DOHH2 (cell line): ENCODE measurements at regions not wholly inside any gene's neighbourhood (a gene's known extent, or its start where the extent isn't known, plus 50 kb on each side); places are given as distances from the start of the nearest gene placed in this dataset.

Source experiments
- H3F3A ChIP-seq: fragments of 200-600 bp; sonication (generic), shearing (Covaris generic); 2 replicates; pipeline ENCODE4 v1.6.0; 2016; ENCODE audit warnings: antibody characterized with exemption, mild to moderate bottlenecking; ENCODE audit not compliant: control insufficient read depth, insufficient read depth
- H3K27ac ChIP-seq: fragments of 200-600 bp; sonication (generic); 2 replicates; pipeline ENCODE4 v1.5.1; 2014; ENCODE audit warnings: low read depth, mild to moderate bottlenecking, low read length, moderate library complexity
- H3K27me3 ChIP-seq: fragments of 200-600 bp; sonication (generic); 2 replicates; pipeline ENCODE4 v1.6.1; 2014; ENCODE audit warnings: mild to moderate bottlenecking, low read length, mixed read lengths; ENCODE audit not compliant: control insufficient read depth
- H3K36me3 ChIP-seq: fragments of 200-600 bp; sonication (generic); 2 replicates; pipeline ENCODE4 v1.6.1; 2014; ENCODE audit warnings: mild to moderate bottlenecking, low read length, moderate library complexity, mixed read lengths; ENCODE audit not compliant: control insufficient read depth
- H3K4me1 ChIP-seq: fragments of 200-600 bp; sonication (generic); 2 replicates; pipeline ENCODE4 v1.6.1; 2014; ENCODE audit warnings: mild to moderate bottlenecking, low read length, mixed read lengths; ENCODE audit not compliant: control insufficient read depth
- H3K4me2 ChIP-seq: fragments of 200-600 bp; sonication (generic); 2 replicates; pipeline ENCODE4 v1.6.0; 2014; ENCODE audit warnings: mild to moderate bottlenecking, low read length, moderate library complexity
- H3K4me3 ChIP-seq: fragments of 200-600 bp; sonication (generic); 2 replicates; pipeline ENCODE4 v1.5.1; 2014; ENCODE audit warnings: mild to moderate bottlenecking, low read length, mixed read lengths
- H3K79me2 ChIP-seq: fragments of 200-600 bp; sonication (generic); 2 replicates; pipeline ENCODE4 v1.6.1; 2014; ENCODE audit warnings: mild to moderate bottlenecking, low read length, mixed read lengths; ENCODE audit not compliant: control insufficient read depth
- H3K9me2 ChIP-seq: fragments of 200-600 bp; sonication (generic); replicated peaks from 2 replicates; pipeline ENCODE4 v1.6.1; 2014; ENCODE audit warnings: mild to moderate bottlenecking, low read length, mixed read lengths; ENCODE audit not compliant: control insufficient read depth
- H3K9me3 ChIP-seq: fragments of 200-600 bp; sonication (generic); 2 replicates; pipeline ENCODE4 v1.6.1; 2014; ENCODE audit warnings: antibody characterized with exemption, low read length, mixed read lengths; ENCODE audit not compliant: control insufficient read depth, insufficient read depth
- H4K20me1 ChIP-seq: fragments of 200-600 bp; sonication (generic); 2 replicates; pipeline ENCODE4 v1.6.0; 2014; ENCODE audit warnings: low read depth, mild to moderate bottlenecking, antibody characterized with exemption, low read length, moderate library complexity; ENCODE audit not compliant: control insufficient read depth, insufficient read depth
- EZH2phosphoT487 ChIP-seq: fragments of 200-600 bp; sonication (generic); IDR thresholded peaks from 2 replicates; pipeline ENCODE4 v1.6.1; 2017; ENCODE audit warnings: borderline replicate concordance, mild to moderate bottlenecking, antibody characterized with exemption, low read length, moderate library complexity, mixed read lengths
- TF ChIP-seq, protein P1 (sequence below): fragments of 200-600 bp; sonication (generic); IDR thresholded peaks from one replicate; pipeline ENCODE4 v1.5.1; 2014; ENCODE audit warnings: antibody characterized with exemption, mild to moderate bottlenecking, low read depth, low read length; ENCODE audit not compliant: poor library complexity, severe bottlenecking

DNA sequence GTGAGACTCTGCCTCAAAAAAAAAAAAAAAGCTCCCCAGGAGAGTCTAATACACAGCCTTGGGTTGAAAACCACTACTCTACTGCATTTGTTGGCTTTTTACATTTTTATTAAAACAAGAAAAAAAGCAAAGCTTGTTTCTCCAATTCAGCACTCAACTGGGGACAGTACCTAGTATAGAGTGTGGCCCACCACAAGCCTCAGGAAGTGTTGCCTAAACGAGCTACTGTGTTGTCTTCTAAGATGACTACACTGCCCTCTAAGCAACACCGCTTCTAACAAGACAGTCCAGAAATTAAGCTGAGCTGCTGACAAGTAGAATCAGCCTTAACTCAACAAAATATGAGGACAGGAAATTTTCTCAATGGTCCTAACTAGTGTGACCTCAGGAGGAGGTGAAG is 522.2 kb downstream of the FGF9 start:
- Histone ChIP-seq H3F3A (no peaks in the 10 kb centered on the region), H4K20me1 (no peaks in the 10 kb centered on the region), H3K9me2 (no peaks in the 10 kb centered on the region), H3K27ac (no peak overlapping the region), H3K9me3 (no peaks in the 10 kb centered on the region), H3K79me2 (no peaks in the 10 kb centered on the region), H3K4me1 (no peaks in the 10 kb centered on the region), H3K36me3 (no peaks in the 10 kb centered on the region), H3K4me3 (no peak overlapping the region), H3K4me2 (no peak overlapping the region), H3K27me3 (no peaks in the 10 kb centered on the region)
- TF ChIP-seq, protein P1, sequence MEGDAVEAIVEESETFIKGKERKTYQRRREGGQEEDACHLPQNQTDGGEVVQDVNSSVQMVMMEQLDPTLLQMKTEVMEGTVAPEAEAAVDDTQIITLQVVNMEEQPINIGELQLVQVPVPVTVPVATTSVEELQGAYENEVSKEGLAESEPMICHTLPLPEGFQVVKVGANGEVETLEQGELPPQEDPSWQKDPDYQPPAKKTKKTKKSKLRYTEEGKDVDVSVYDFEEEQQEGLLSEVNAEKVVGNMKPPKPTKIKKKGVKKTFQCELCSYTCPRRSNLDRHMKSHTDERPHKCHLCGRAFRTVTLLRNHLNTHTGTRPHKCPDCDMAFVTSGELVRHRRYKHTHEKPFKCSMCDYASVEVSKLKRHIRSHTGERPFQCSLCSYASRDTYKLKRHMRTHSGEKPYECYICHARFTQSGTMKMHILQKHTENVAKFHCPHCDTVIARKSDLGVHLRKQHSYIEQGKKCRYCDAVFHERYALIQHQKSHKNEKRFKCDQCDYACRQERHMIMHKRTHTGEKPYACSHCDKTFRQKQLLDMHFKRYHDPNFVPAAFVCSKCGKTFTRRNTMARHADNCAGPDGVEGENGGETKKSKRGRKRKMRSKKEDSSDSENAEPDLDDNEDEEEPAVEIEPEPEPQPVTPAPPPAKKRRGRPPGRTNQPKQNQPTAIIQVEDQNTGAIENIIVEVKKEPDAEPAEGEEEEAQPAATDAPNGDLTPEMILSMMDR: no peak
- no peak for TF ChIP-seq EZH2phosphoT487

DNA sequence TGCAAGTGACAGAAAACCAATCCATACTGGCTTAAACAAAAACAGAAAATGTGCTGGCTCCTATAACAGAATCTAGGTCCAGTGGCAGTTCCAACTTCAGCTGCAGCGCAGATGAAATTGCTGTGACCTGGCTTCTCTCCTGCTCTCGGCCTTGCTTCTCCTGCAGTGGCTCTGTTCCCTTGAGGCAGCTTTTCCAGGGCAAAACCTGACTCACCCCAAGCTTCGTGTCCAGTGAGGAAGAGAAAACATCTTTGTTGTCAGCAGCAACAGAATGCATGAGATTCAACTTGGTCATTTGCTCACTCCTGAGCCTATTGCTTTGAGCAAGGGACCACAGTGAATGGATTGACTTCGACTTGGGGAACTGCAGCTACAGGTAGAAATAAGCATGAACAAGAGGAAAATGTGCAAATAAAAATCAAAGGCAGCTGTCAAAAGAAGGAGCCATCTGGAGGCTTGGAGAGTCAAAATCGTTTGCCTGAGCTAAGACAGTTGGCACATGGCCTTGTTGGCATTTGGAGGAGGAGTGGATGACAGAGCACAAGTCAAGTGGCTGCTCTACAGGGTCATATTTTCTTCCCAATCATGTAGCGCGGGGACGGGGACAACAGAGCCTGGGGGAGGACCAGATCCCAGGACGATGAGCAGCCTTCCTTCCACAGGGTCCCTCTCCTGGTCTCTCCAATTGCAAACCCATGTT is 523.4 kb downstream of the FGF9 start:
- H3K79me2 ChIP-seq: no peaks in the 10 kb centered on the region
- no peaks in the 10 kb centered on the region for H3K9me3 ChIP-seq
- no peaks in the 10 kb centered on the region for H3K27me3 ChIP-seq
- TF ChIP-seq EZH2phosphoT487: no peak
- TF ChIP-seq, protein P1: no peak
- H4K20me1 ChIP-seq: no peaks in the 10 kb centered on the region
- no peak overlapping the region for H3K4me3 ChIP-seq
- H3K4me2 ChIP-seq: no peak overlapping the region
- H3K4me1 ChIP-seq: no peaks in the 10 kb centered on the region
- no peak overlapping the region for H3K27ac ChIP-seq
- no peaks in the 10 kb centered on the region for H3F3A ChIP-seq
- H3K9me2 ChIP-seq: no peaks in the 10 kb centered on the region
- no peaks in the 10 kb centered on the region for H3K36me3 ChIP-seq

DNA sequence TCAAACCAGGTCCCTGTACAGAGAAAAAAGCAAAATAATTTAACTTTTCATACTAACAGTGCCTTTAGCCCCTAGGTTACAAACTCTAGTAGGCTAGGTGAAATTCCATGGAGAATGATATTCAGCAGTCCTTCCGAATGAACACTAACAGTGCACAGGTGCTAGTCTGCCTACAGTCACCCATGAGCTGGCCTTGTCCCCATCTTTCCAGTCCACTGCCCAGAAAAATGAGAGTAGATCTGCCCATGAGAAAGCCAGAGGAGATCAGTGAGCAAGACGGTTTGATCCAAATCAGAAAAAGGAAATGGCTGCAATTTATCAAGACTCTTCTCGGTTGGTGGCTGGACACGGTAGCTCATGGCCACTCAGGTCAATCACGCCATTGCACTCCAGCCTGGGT is 524.9 kb downstream of the FGF9 start:
- Histone ChIP-seq H3K4me1 (no peaks in the 10 kb centered on the region), H3K9me2 (no peaks in the 10 kb centered on the region), H3K27ac (no peak overlapping the region), H4K20me1 (no peaks in the 10 kb centered on the region), H3K4me3 (no peak overlapping the region), H3K79me2 (no peaks in the 10 kb centered on the region), H3K9me3 (no peaks in the 10 kb centered on the region), H3F3A (no peaks in the 10 kb centered on the region), H3K4me2 (no peak overlapping the region), H3K36me3 (no peaks in the 10 kb centered on the region), H3K27me3 (no peaks in the 10 kb centered on the region)
- no peak for TF ChIP-seq EZH2phosphoT487
- TF ChIP-seq, protein P1: no peak
